Naive thymus-derived CD4-positive, alpha-beta T cell (primary cell): ENCODE measurements at regions not wholly inside any gene's neighbourhood (a gene's known extent, or its start where the extent isn't known, plus 50 kb on each side); places are given as distances from the start of the nearest gene placed in this dataset.

Experiments
- ATAC-seq: fragments of 150-1000 bp; cut with Tn5 transposase; 2 replicates; pipeline ENCODE4 v1.10.0; 2021; ENCODE audit warnings: mild to moderate bottlenecking, moderate library complexity
- CTCF ChIA-PET: fragments of 350-600 bp; sonication (Branson Sonifier 250); formaldehyde crosslinking; loops from one replicate; lab custom pipeline; 2021; ENCODE audit warnings: antibody characterized with exemption; lab: Charles Lee
- POLR2A ChIA-PET: fragments of 350-600 bp; sonication (Branson Sonifier 250); formaldehyde crosslinking; loops from one replicate; lab custom pipeline; 2021; ENCODE audit warnings: antibody characterized with exemption, inconsistent platforms; lab: Charles Lee
- DNase-seq, 9 donors: peaks; one replicate each; pipeline versions ENCODE4 v3.0.0 to v3.0.0-alpha.2; 2020 to 2022; ENCODE audit warnings: mixed read lengths in 1 of 9
- H3K27ac ChIP-seq: one replicate; pipeline ENCODE4 v1.7.0; 2013; ENCODE audit warnings: mild to moderate bottlenecking, low read depth, low read length, moderate library complexity
- H3K27me3 ChIP-seq, 2 donors: one replicate each; pipeline ENCODE4 v1.7.0; 2013; ENCODE audit warnings: low read length in 2 of 2, mild to moderate bottlenecking in 2 of 2, moderate library complexity in 2 of 2; ENCODE audit not compliant: control insufficient read depth in 2 of 2, insufficient read depth in 2 of 2
- H3K36me3 ChIP-seq, 3 experiments: 1 replicate in 2 of 3; 2 replicates in 1 of 3; pipeline ENCODE4 v1.7.0; 2013; ENCODE audit warnings: low read length in 3 of 3, mild to moderate bottlenecking in 3 of 3, moderate library complexity in 1 of 3; ENCODE audit not compliant: insufficient read depth in 3 of 3, control insufficient read depth in 2 of 3
- H3K4me1 ChIP-seq, 2 donors: one replicate each; pipeline ENCODE4 v1.7.0; 2013; ENCODE audit warnings: low read length in 2 of 2, mild to moderate bottlenecking in 2 of 2, moderate library complexity in 1 of 2; ENCODE audit not compliant: control insufficient read depth in 2 of 2, insufficient read depth in 2 of 2
- H3K4me3 ChIP-seq: 2 replicates; pipeline ENCODE4 v1.7.0; 2013; ENCODE audit warnings: mild to moderate bottlenecking, low read length
- H3K9me3 ChIP-seq, 3 experiments: 1 replicate in 2 of 3; 2 replicates in 1 of 3; pipeline ENCODE4 v1.7.0; 2013; ENCODE audit warnings: low read length in 3 of 3; ENCODE audit not compliant: control insufficient read depth in 2 of 3
- H3K27ac Mint-ChIP-seq, 9 donors: one replicate each; pipeline ENCODE4 v1.8.0; 2020 to 2022; ENCODE audit warnings: mixed read lengths in 9 of 9, mild to moderate bottlenecking in 8 of 9, moderate library complexity in 5 of 9, inconsistent platforms in 2 of 9
- H3K27me3 Mint-ChIP-seq, 5 donors: one replicate each; pipeline ENCODE4 v1.8.0; 2021 to 2022; ENCODE audit warnings: mixed read lengths in 5 of 5, mild to moderate bottlenecking in 1 of 5
- H3K36me3 Mint-ChIP-seq, 5 donors: one replicate each; pipeline ENCODE4 v1.8.0; 2020 to 2022; ENCODE audit warnings: mixed read lengths in 5 of 5, mild to moderate bottlenecking in 3 of 5, inconsistent platforms in 1 of 5
- H3K4me1 Mint-ChIP-seq, 7 donors: one replicate each; pipeline ENCODE4 v1.8.0; 2020 to 2022; ENCODE audit warnings: mixed read lengths in 7 of 7, mild to moderate bottlenecking in 3 of 7, inconsistent platforms in 1 of 7
- H3K4me3 Mint-ChIP-seq, 10 donors: one replicate each; pipeline ENCODE4 v1.8.0; 2020 to 2022; ENCODE audit warnings: mild to moderate bottlenecking in 10 of 10, mixed read lengths in 10 of 10, moderate library complexity in 6 of 10, inconsistent platforms in 2 of 10
- H3K9me3 Mint-ChIP-seq, 11 donors: one replicate each; pipeline ENCODE4 v1.8.0; 2020 to 2022; ENCODE audit warnings: mixed read lengths in 11 of 11, mild to moderate bottlenecking in 4 of 11, inconsistent platforms in 1 of 11, moderate library complexity in 1 of 11
- intact Hi-C, 2 donors: fragments of 100-400 bp; cut with micrococcal nuclease; formaldehyde crosslinking; loops; one replicate each; pipeline ENCODE4 v1.15.1; 2023

DNA sequence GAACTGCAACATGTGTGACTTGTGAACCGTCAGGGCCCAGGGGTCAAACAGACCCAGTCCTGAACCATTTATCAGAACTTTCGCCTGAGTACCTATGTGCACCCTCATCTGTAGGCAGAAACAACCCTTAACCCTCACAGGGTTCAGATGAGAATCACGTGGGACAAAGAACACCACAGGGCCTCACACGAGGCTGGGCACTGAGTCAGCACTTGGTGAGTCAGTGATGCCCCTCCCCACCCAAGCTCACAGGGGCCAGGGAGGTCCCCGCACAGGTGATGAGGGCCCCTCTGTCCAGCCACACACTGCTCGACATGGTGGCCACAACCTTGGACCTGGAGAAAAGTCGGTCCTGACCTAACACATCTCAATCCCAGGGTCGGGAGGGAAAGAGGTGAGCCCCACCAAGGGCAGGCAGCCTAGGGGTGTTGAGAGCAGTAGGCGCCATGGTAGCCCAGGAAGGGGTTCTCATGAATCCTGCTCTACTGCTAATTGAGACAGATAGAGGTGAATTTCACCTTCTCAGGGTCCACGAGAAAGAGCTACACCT, 176.4 kb downstream of the SHANK2 start:
- Histone ChIP-seq H3K36me3 (no peaks in the 10 kb centered on the region), H3K4me1 (no peaks in the 10 kb centered on the region), H3K9me3 (no peaks in the 10 kb centered on the region), H3K27ac (no peak overlapping the region), H3K27me3 (no peaks in the 10 kb centered on the region), H3K4me3 (no peak overlapping the region)
- ChIA-PET CTCF (no interaction called here), POLR2A (no interaction called here)
- DNase-seq (no peak), ATAC-seq (no peak)
- Mint-ChIP-seq H3K27ac (no peak overlapping the region), H3K9me3 (peaks cover 0 to 8% (median 0%) of the 10 kb centered on the region in 11 donors), H3K36me3 (no peaks in the 10 kb centered on the region), H3K4me3 (no peak overlapping the region), H3K4me1 (no peaks in the 10 kb centered on the region), H3K27me3 (peaks cover 0 to 19% (median 6%) of the 10 kb centered on the region in 5 donors)
- intact Hi-C loops, result no loop called here

- no peak overlapping the region for H3K27ac ChIP-seq
- CTCF ChIA-PET, result no interaction called here
- Mint-ChIP-seq H3K4me1 (no peaks in the 10 kb centered on the region), H3K9me3 (peaks cover 0 to 8% (median 0%) of the 10 kb centered on the region in 11 donors), H3K4me3 (no peak overlapping the region), H3K27ac (no peak overlapping the region), H3K36me3 (no peaks in the 10 kb centered on the region), H3K27me3 (peaks cover 0 to 19% (median 6%) of the 10 kb centered on the region in 5 donors)
- DNase-seq, result no peak
- intact Hi-C loops, result no loop called here
- no peaks in the 10 kb centered on the region for H3K36me3 ChIP-seq
- ATAC-seq, result no peak
- no peaks in the 10 kb centered on the region for H3K27me3 ChIP-seq
- H3K4me1 ChIP-seq, result no peaks in the 10 kb centered on the region
- no peak overlapping the region for H3K4me3 ChIP-seq
- no peaks in the 10 kb centered on the region for H3K9me3 ChIP-seq
- POLR2A ChIA-PET, result no interaction called here
These were observed 177.2 kb downstream of the SHANK2 start for GRCh38 chr11:71075116-71075720.

GRCh38 chr11:71071736-71072509, 180.5 kb downstream of the SHANK2 start:
- ATAC-seq (no peak), DNase-seq (no peak)
- peaks cover 0 to 15% (median 6%) of the 10 kb centered on the region in 5 donors for H3K27me3 Mint-ChIP-seq
- ChIA-PET CTCF (no interaction called here), POLR2A (no interaction called here)
- peaks cover 0 to 2% (median 0%) of the 10 kb centered on the region in 11 donors for H3K9me3 Mint-ChIP-seq
- Histone ChIP-seq H3K9me3 (peaks cover 0 to 6% (median 0%) of the 10 kb centered on the region in 3 experiments), H3K36me3 (no peaks in the 10 kb centered on the region), H3K4me3 (no peak overlapping the region), H3K27ac (no peak overlapping the region), H3K4me1 (no peaks in the 10 kb centered on the region), H3K27me3 (no peaks in the 10 kb centered on the region)
- intact Hi-C loops, result no loop called here
- H3K4me3 Mint-ChIP-seq, result no peak overlapping the region
- no peaks in the 10 kb centered on the region for H3K36me3 Mint-ChIP-seq
- no peak overlapping the region for H3K27ac Mint-ChIP-seq
- H3K4me1 Mint-ChIP-seq, result no peaks in the 10 kb centered on the region

DNA sequence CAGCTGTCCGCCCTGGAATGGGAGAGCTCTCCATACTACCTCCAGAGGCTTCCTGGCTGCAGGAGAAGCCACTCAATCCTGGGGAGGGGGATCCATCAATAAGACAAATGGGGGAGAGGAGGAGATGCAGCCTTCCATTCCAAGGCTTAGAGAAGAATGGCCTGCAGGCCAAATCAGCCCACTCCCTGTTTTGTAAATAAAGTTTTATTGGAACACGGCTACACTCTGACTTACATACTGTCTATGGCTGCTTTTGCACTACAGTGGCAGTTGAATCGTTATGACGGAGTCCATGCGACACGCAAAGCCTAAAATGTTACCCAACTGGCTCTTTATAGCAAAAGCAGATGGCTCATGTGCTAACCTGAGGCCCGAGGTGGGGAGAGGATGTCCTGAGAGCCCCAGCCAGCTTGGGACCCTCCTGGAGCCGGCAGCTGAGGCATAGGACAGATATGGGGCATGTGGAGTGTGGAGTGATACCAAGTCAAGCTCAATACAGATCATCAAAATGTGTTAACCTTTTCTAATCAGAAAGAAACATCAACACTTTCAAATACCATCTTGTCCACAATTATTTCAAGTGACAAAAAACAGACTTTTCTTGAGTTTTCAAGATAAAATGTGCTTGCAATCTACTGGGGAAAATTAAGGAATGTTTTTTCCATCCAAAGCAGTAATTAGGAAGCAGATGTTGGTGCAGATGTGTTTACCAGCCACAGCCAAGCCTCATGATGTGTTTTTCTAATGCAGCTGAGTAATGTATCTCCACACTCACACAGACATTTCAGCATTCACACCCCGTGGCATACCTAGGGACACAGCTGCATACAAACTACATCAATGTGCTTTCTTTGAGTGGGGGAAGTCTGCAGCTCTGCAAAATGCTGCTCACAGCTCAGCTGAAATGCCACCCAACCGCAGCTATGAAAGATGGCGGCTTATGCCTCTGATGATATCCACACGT, 181.6 kb downstream of the SHANK2 start:
- Histone ChIP-seq H3K4me3 (no peak overlapping the region), H3K36me3 (no peaks in the 10 kb centered on the region), H3K27ac (no peak overlapping the region), H3K9me3 (peaks cover 0 to 6% (median 0%) of the 10 kb centered on the region in 3 experiments), H3K4me1 (no peaks in the 10 kb centered on the region), H3K27me3 (no peaks in the 10 kb centered on the region)
- intact Hi-C loops, result no loop called here
- Mint-ChIP-seq H3K36me3 (no peaks in the 10 kb centered on the region), H3K4me3 (no peak overlapping the region), H3K9me3 (no peaks in the 10 kb centered on the region), H3K4me1 (no peaks in the 10 kb centered on the region), H3K27ac (no peak overlapping the region), H3K27me3 (peaks cover 0 to 6% (median 0%) of the 10 kb centered on the region in 5 donors)
- POLR2A ChIA-PET, result no interaction called here
- DNase-seq (no peak), ATAC-seq (no peak)
- CTCF ChIA-PET, result no interaction called here

GRCh38 chr11:71068963-71069362, 183.4 kb downstream of the SHANK2 start:
- no peak overlapping the region for H3K4me3 Mint-ChIP-seq
- no peak overlapping the region for H3K4me3 ChIP-seq
- H3K36me3 ChIP-seq, result no peaks in the 10 kb centered on the region
- no peak overlapping the region for H3K27ac ChIP-seq
- ATAC-seq (no peak), DNase-seq (no peak)
- H3K36me3 Mint-ChIP-seq, result no peaks in the 10 kb centered on the region
- peaks cover 0 to 20% (median 16%) of the 10 kb centered on the region in 5 donors for H3K27me3 Mint-ChIP-seq
- H3K27ac Mint-ChIP-seq, result no peak overlapping the region
- H3K9me3 ChIP-seq, result peaks cover 0 to 6% (median 0%) of the 10 kb centered on the region in 3 experiments
- H3K9me3 Mint-ChIP-seq, result no peaks in the 10 kb centered on the region
- H3K27me3 ChIP-seq, result no peaks in the 10 kb centered on the region
- ChIA-PET CTCF (no interaction called here), POLR2A (no interaction called here)
- H3K4me1 ChIP-seq, result no peaks in the 10 kb centered on the region
- intact Hi-C loops, result no loop called here
- H3K4me1 Mint-ChIP-seq, result peaks cover 0 to 3% (median 0%) of the 10 kb centered on the region in 7 donors

GRCh38 chr11:71067753-71068152, 184.6 kb downstream of the SHANK2 start:
- H3K36me3 ChIP-seq, result no peaks in the 10 kb centered on the region
- Mint-ChIP-seq H3K9me3 (no peaks in the 10 kb centered on the region), H3K4me3 (no peak overlapping the region), H3K27me3 (peaks cover 0 to 30% (median 26%) of the 10 kb centered on the region in 5 donors), H3K27ac (no peak overlapping the region), H3K4me1 (peaks cover 0 to 3% (median 0%) of the 10 kb centered on the region in 7 donors), H3K36me3 (no peaks in the 10 kb centered on the region)
- POLR2A ChIA-PET, result no interaction called here
- H3K27ac ChIP-seq, result no peak overlapping the region
- intact Hi-C loops, result no loop called here
- no peaks in the 10 kb centered on the region for H3K27me3 ChIP-seq
- DNase-seq, result no peak
- peaks cover 0 to 6% (median 0%) of the 10 kb centered on the region in 3 experiments for H3K9me3 ChIP-seq
- no peak overlapping the region for H3K4me3 ChIP-seq
- CTCF ChIA-PET, result no interaction called here
- no peaks in the 10 kb centered on the region for H3K4me1 ChIP-seq
- ATAC-seq, result no peak
